ENCODE measurements at regions not wholly inside any gene's neighbourhood (a gene's known extent, or its start where the extent isn't known, plus 50 kb on each side); places are given as distances from the start of the nearest gene placed in this dataset.

GRCh38 chr12:98355322-98355721 lies 160.1 kb upstream of the TMPO start:
- no peak for TF ChIP-seq CTCF (IDR thresholded peaks at IDR 0.05; ENCODE audit: partially characterized antibody, unreplicated experiment)
- no peak overlapping the region for H3K4me3 Mint-ChIP-seq (ENCODE audit: unreplicated experiment)
- H3K36me3 Mint-ChIP-seq (ENCODE audit: unreplicated experiment): no peaks in the 10 kb centered on the region
- no peak for DNase-seq
- H3K27me3 Mint-ChIP-seq (ENCODE audit: unreplicated experiment): no peaks in the 10 kb centered on the region
- peaks cover 10% of the 10 kb centered on the region for H3K4me1 Mint-ChIP-seq (ENCODE audit: low read depth, unreplicated experiment)
- no peaks in the 10 kb centered on the region for H3K9me3 Mint-ChIP-seq (ENCODE audit: unreplicated experiment)
- no peak overlapping the region for H3K27ac Mint-ChIP-seq (ENCODE audit: unreplicated experiment)

GRCh38 chr12:98355933-98356332 lies 159.5 kb upstream of the TMPO start:
- H3K4me3 Mint-ChIP-seq (ENCODE audit: unreplicated experiment): no peak overlapping the region
- no peak for DNase-seq
- H3K27me3 Mint-ChIP-seq (ENCODE audit: unreplicated experiment): no peaks in the 10 kb centered on the region
- H3K27ac Mint-ChIP-seq (ENCODE audit: unreplicated experiment): no peak overlapping the region
- H3K4me1 Mint-ChIP-seq (ENCODE audit: low read depth, unreplicated experiment): peaks cover 10% of the 10 kb centered on the region
- TF ChIP-seq CTCF (IDR thresholded peaks at IDR 0.05; ENCODE audit: partially characterized antibody, unreplicated experiment): no peak
- no peaks in the 10 kb centered on the region for H3K9me3 Mint-ChIP-seq (ENCODE audit: unreplicated experiment)
- H3K36me3 Mint-ChIP-seq (ENCODE audit: unreplicated experiment): no peaks in the 10 kb centered on the region

GRCh38 chr12:98358144-98358543 lies 157.2 kb upstream of the TMPO start:
- H3K4me1 Mint-ChIP-seq (ENCODE audit: low read depth, unreplicated experiment): peaks cover 2% of the 10 kb centered on the region
- H3K9me3 Mint-ChIP-seq (ENCODE audit: unreplicated experiment): no peaks in the 10 kb centered on the region
- TF ChIP-seq CTCF (IDR thresholded peaks at IDR 0.05; ENCODE audit: partially characterized antibody, unreplicated experiment): no peak
- no peak overlapping the region for H3K4me3 Mint-ChIP-seq (ENCODE audit: unreplicated experiment)
- H3K27ac Mint-ChIP-seq (ENCODE audit: unreplicated experiment): no peak overlapping the region
- no peak for DNase-seq
- no peaks in the 10 kb centered on the region for H3K36me3 Mint-ChIP-seq (ENCODE audit: unreplicated experiment)
- H3K27me3 Mint-ChIP-seq (ENCODE audit: unreplicated experiment): no peaks in the 10 kb centered on the region

GRCh38 chr12:98359856-98360255 lies 155.5 kb upstream of the TMPO start:
- H3K27ac Mint-ChIP-seq (ENCODE audit: unreplicated experiment): no peak overlapping the region
- no peaks in the 10 kb centered on the region for H3K36me3 Mint-ChIP-seq (ENCODE audit: unreplicated experiment)
- TF ChIP-seq CTCF (IDR thresholded peaks at IDR 0.05; ENCODE audit: partially characterized antibody, unreplicated experiment): no peak
- DNase-seq: peak; percentile 19
- no peak overlapping the region for H3K4me3 Mint-ChIP-seq (ENCODE audit: unreplicated experiment)
- H3K27me3 Mint-ChIP-seq (ENCODE audit: unreplicated experiment): peaks cover 2% of the 10 kb centered on the region
- peaks cover 1% of the 10 kb centered on the region for H3K9me3 Mint-ChIP-seq (ENCODE audit: unreplicated experiment)
- peaks cover 2% of the 10 kb centered on the region for H3K4me1 Mint-ChIP-seq (ENCODE audit: low read depth, unreplicated experiment)

GRCh38 chr12:98360401-98360800 lies 155.0 kb upstream of the TMPO start:
- Mint-ChIP-seq H3K27me3 (ENCODE audit: unreplicated experiment) (peaks cover 2% of the 10 kb centered on the region), H3K36me3 (ENCODE audit: unreplicated experiment) (no peaks in the 10 kb centered on the region), H3K4me1 (ENCODE audit: low read depth, unreplicated experiment) (peaks cover 2% of the 10 kb centered on the region), H3K27ac (ENCODE audit: unreplicated experiment) (no peak overlapping the region), H3K4me3 (ENCODE audit: unreplicated experiment) (no peak overlapping the region), H3K9me3 (ENCODE audit: unreplicated experiment) (peaks cover 1% of the 10 kb centered on the region)
- no peak for DNase-seq
- TF ChIP-seq CTCF (IDR thresholded peaks at IDR 0.05; ENCODE audit: partially characterized antibody, unreplicated experiment): no peak

All from glutamatergic neuron (in vitro differentiated cells).